ENCODE measurements at regions not wholly inside any gene's neighbourhood (a gene's known extent, or its start where the extent isn't known, plus 50 kb on each side); places are given as distances from the start of the nearest gene placed in this dataset.

- TF ChIP-seq RXRA (IDR thresholded peaks at IDR 0.05) (no peak), EGR1 (IDR thresholded peaks at IDR 0.05; ENCODE audit: low read depth in 2 of 2) (no peak), RAD21 (IDR thresholded peaks at IDR 0.05) (no peak), SP1 (IDR thresholded peaks at IDR 0.05) (no peak)
- TF ChIP-seq, protein P1, sequence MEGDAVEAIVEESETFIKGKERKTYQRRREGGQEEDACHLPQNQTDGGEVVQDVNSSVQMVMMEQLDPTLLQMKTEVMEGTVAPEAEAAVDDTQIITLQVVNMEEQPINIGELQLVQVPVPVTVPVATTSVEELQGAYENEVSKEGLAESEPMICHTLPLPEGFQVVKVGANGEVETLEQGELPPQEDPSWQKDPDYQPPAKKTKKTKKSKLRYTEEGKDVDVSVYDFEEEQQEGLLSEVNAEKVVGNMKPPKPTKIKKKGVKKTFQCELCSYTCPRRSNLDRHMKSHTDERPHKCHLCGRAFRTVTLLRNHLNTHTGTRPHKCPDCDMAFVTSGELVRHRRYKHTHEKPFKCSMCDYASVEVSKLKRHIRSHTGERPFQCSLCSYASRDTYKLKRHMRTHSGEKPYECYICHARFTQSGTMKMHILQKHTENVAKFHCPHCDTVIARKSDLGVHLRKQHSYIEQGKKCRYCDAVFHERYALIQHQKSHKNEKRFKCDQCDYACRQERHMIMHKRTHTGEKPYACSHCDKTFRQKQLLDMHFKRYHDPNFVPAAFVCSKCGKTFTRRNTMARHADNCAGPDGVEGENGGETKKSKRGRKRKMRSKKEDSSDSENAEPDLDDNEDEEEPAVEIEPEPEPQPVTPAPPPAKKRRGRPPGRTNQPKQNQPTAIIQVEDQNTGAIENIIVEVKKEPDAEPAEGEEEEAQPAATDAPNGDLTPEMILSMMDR (IDR thresholded peaks at IDR 0.05; ENCODE audit: low read depth, low read length, missing input control), result no peak
- TF ChIP-seq, protein P2, sequence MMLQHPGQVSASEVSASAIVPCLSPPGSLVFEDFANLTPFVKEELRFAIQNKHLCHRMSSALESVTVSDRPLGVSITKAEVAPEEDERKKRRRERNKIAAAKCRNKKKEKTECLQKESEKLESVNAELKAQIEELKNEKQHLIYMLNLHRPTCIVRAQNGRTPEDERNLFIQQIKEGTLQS (IDR thresholded peaks at IDR 0.05), result no peak
Observed at GRCh38 chr13:59527500-59527899, 636.2 kb downstream of the DIAPH3 start.
